GM19043 (cell line): ENCODE measurements at regions not wholly inside any gene's neighbourhood (a gene's known extent, or its start where the extent isn't known, plus 50 kb on each side); places are given as distances from the start of the nearest gene placed in this dataset.

Experiments used
- ATAC-seq: cut with Tn5 transposase; IDR thresholded peaks from one replicate; pipeline ENCODE4 v1.9.1; 2021; ENCODE audit warnings: low read depth; ENCODE audit not compliant: unreplicated experiment

DNA sequence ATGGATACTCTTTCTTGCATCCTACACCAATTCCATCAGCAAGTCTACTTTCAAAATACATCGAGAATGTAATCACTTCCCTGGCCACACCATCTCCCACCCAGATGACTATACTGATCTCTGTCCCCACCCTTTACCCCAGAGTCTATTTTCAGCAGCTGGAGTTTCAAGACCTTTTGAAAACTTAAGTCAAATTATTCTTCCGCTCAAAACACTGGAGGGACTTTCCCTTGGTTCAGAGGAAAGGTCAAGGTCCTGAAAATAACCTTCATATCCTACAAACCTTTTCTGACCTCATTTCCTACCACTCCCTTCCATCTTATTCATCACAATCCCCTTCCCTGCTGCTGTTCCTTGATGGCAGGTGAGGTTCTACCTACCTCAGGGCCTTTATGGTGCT is 58.8 kb upstream of the LYPD6 start:
- peak; percentile 85 for ATAC-seq

DNA sequence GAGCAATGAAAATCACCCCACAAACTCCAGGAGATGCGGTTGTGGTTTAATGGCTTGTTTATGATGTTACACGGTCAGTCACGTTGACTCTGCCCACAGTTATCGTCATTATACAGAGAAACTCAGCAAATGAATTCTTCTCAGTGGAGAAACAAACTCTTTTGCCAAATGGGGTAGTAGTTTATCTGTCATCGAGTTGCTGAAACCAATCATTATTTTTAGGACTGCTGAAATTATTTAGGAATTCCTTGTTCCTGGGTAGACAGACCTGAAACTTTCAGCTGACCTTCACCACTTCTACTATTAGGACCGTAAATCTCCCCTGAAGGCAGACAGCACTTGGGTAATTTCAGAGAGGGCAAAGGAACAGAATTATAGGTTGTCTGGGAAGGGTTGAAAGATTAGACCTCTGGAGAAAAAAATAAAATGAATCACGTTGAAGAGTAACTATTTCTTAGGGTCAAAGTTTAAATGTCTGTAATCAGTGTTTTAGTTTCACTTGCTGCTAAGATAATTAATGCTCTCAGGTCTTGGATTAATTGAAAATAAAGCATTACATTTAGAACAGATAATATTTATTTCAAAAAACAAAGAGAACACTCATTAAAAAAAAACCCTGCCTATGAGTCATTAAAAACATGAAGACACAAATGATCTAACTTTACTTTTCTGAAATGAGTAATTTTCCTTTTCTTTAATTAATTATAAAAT is 52.1 kb upstream of the LYPD6 start:
- ATAC-seq = no peak

DNA sequence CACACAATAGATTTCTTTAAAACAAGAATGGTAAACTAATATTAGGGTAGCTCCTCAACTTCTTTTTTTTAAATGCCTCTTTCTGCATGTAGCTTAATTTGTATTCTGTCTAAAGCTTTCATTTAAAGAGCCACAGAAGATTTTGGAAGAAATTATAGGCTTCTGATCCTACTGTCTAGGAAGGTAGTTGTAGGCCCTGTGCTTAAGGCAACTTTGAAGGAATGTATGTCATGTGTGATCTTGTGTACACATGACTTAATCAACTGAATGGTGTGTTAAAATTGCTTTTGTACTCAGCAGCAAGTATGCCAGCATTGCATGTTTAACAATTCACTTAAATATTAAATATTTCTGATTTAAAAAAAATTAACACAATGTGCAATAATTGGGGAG is 51.5 kb upstream of the LYPD6 start:
- ATAC-seq = no peak
